Kidney epithelial cell (primary cell): ENCODE measurements at regions not wholly inside any gene's neighbourhood (a gene's known extent, or its start where the extent isn't known, plus 50 kb on each side); places are given as distances from the start of the nearest gene placed in this dataset.

ENCODE experiments used
- DNase-seq: peaks from one replicate; pipeline ENCODE4 v3.0.0-alpha.2; 2010; ENCODE audit warnings: low read depth
- H3K27me3 ChIP-seq: 2 replicates; pipeline ENCODE4 v1.6.0; 2011; ENCODE audit warnings: low read length; ENCODE audit not compliant: control insufficient read depth, insufficient read depth
- H3K36me3 ChIP-seq: 2 replicates; pipeline ENCODE4 v1.5.1; 2011; ENCODE audit warnings: low read length; ENCODE audit not compliant: control insufficient read depth, insufficient read depth
- H3K4me3 ChIP-seq: 2 replicates; pipeline ENCODE4 v1.5.1; 2011; ENCODE audit warnings: low read depth, mild to moderate bottlenecking, control low read depth, low read length
- CTCF ChIP-seq: IDR thresholded peaks from 2 replicates; pipeline ENCODE4 v1.5.1; 2011; ENCODE audit warnings: mild to moderate bottlenecking, moderate library complexity, low read length, control low read depth, inconsistent platforms; ENCODE audit not compliant: insufficient read depth, poor library complexity, severe bottlenecking

- TF ChIP-seq CTCF = no peak
- H3K27me3 ChIP-seq = no peaks in the 10 kb centered on the region
- no peak for DNase-seq
- no peak overlapping the region for H3K4me3 ChIP-seq
- H3K36me3 ChIP-seq = no peaks in the 10 kb centered on the region
Measured at GRCh38 chr7:22895140-22895827, 72.6 kb upstream of the TOMM7 start.

- DNase-seq = no peak
- Histone ChIP-seq H3K4me3 (no peak overlapping the region), H3K27me3 (no peaks in the 10 kb centered on the region), H3K36me3 (no peaks in the 10 kb centered on the region)
- TF ChIP-seq CTCF = no peak
Measured at GRCh38 chr7:22894546-22894945, 71.9 kb upstream of the TOMM7 start.

GRCh38 chr7:22890773-22891172, 68.1 kb upstream of the TOMM7 start:
- no peak for DNase-seq
- no peak for TF ChIP-seq CTCF

GRCh38 chr7:22885797-22886261, 63.2 kb upstream of the TOMM7 start:
- Histone ChIP-seq H3K36me3 (no peaks in the 10 kb centered on the region), H3K4me3 (no peak overlapping the region), H3K27me3 (no peaks in the 10 kb centered on the region)
- no peak for DNase-seq
- TF ChIP-seq CTCF = no peak

More at GRCh38 chr7:22890773-22891172, 68.1 kb upstream of the TOMM7 start:
- Histone ChIP-seq H3K27me3 (no peaks in the 10 kb centered on the region), H3K4me3 (no peak overlapping the region), H3K36me3 (no peaks in the 10 kb centered on the region)

GRCh38 chr7:22884911-22885788, 62.5 kb upstream of the TOMM7 start:
- no peaks in the 10 kb centered on the region for H3K27me3 ChIP-seq
- TF ChIP-seq CTCF = no peak
- no peaks in the 10 kb centered on the region for H3K36me3 ChIP-seq
- H3K4me3 ChIP-seq = no peak overlapping the region
- no peak for DNase-seq
